H9 (cell line): ENCODE measurements at regions not wholly inside any gene's neighbourhood (a gene's known extent, or its start where the extent isn't known, plus 50 kb on each side); places are given as distances from the start of the nearest gene placed in this dataset.

Source experiments
- DNase-seq: peaks from one replicate; pipeline ENCODE4 v3.0.0-alpha.2; 2017
- H2AFZ ChIP-seq: one replicate; pipeline ENCODE4 v1.6.1; 2013; ENCODE audit warnings: mild to moderate bottlenecking, low read length, control low read depth, moderate library complexity
- H2AK5ac ChIP-seq: 2 replicates; pipeline ENCODE4 v1.6.1; 2013; ENCODE audit warnings: low read length, control low read depth, mixed read lengths; ENCODE audit not compliant: insufficient read length
- H2BK120ac ChIP-seq: one replicate; pipeline ENCODE4 v1.6.1; 2013; ENCODE audit warnings: low read depth, mild to moderate bottlenecking, low read length, control low read depth, inconsistent platforms; ENCODE audit not compliant: poor library complexity, severe bottlenecking
- H2BK12ac ChIP-seq: 2 replicates; pipeline ENCODE4 v1.6.1; 2013; ENCODE audit warnings: low read length, control low read depth, mixed read lengths, low read depth; ENCODE audit not compliant: insufficient read length
- H2BK15ac ChIP-seq: 2 replicates; pipeline ENCODE4 v1.6.1; 2013; ENCODE audit warnings: low read depth, low read length, control low read depth
- H2BK20ac ChIP-seq: one replicate; pipeline ENCODE4 v1.6.1; 2013; ENCODE audit warnings: low read depth, mild to moderate bottlenecking, low read length, control low read depth, inconsistent platforms; ENCODE audit not compliant: poor library complexity, severe bottlenecking
- H2BK5ac ChIP-seq: 2 replicates; pipeline ENCODE4 v1.6.1; 2013; ENCODE audit warnings: low read length, control low read depth, mixed read lengths; ENCODE audit not compliant: insufficient read length
- H3K14ac ChIP-seq: 2 replicates; pipeline ENCODE4 v1.6.1; 2013; ENCODE audit warnings: low read length, control low read depth; ENCODE audit not compliant: insufficient read depth
- H3K18ac ChIP-seq: 2 replicates; pipeline ENCODE4 v1.6.1; 2013; ENCODE audit warnings: low read depth, mild to moderate bottlenecking, mixed read lengths, low read length, control low read depth; ENCODE audit not compliant: insufficient read length
- H3K23ac ChIP-seq: 2 replicates; pipeline ENCODE4 v1.6.1; 2013; ENCODE audit warnings: low read length, control low read depth, mixed read lengths, low read depth; ENCODE audit not compliant: insufficient read length
- H3K23me2 ChIP-seq: 2 replicates; pipeline ENCODE4 v1.6.1; 2013; ENCODE audit warnings: low read depth, mild to moderate bottlenecking, mixed read lengths, low read length, control low read depth; ENCODE audit not compliant: insufficient read length, poor library complexity, severe bottlenecking
- H3K27ac ChIP-seq: 2 replicates; pipeline ENCODE4 v1.5.1; 2013; ENCODE audit warnings: low read length, control low read depth, mixed read lengths, low read depth; ENCODE audit not compliant: insufficient read length
- H3K27me3 ChIP-seq: 2 replicates; pipeline ENCODE4 v1.6.1; 2013; ENCODE audit warnings: low read length, control low read depth, inconsistent platforms; ENCODE audit not compliant: insufficient read depth
- H3K4ac ChIP-seq: 2 replicates; pipeline ENCODE4 v1.6.1; 2013; ENCODE audit warnings: low read depth, mild to moderate bottlenecking, control low read depth, inconsistent platforms, low read length, moderate library complexity
- H3K4me1 ChIP-seq: 2 replicates; pipeline ENCODE4 v1.6.1; 2013; ENCODE audit warnings: low read length, control low read depth, inconsistent platforms; ENCODE audit not compliant: insufficient read depth
- H3K4me2 ChIP-seq: 2 replicates; pipeline ENCODE4 v1.6.1; 2013; ENCODE audit warnings: low read length, control low read depth, mixed read lengths; ENCODE audit not compliant: insufficient read length, insufficient read depth
- H3K56ac ChIP-seq: 2 replicates; pipeline ENCODE4 v1.6.1; 2013; ENCODE audit warnings: low read depth, mild to moderate bottlenecking, mixed read lengths, low read length, control low read depth; ENCODE audit not compliant: insufficient read length
- H3K79me1 ChIP-seq: 2 replicates; pipeline ENCODE4 v1.6.1; 2013; ENCODE audit warnings: low read depth, mild to moderate bottlenecking, moderate library complexity, low read length, control low read depth, inconsistent platforms; ENCODE audit not compliant: insufficient read depth, poor library complexity, severe bottlenecking
- H3K79me2 ChIP-seq: 2 replicates; pipeline ENCODE4 v1.6.1; 2013; ENCODE audit warnings: low read length, control low read depth, inconsistent platforms; ENCODE audit not compliant: insufficient read depth
- H3K9ac ChIP-seq: 2 replicates; pipeline ENCODE4 v1.6.1; 2013; ENCODE audit warnings: low read length, control low read depth, mixed read lengths; ENCODE audit not compliant: insufficient read length; ENCODE audit errors: extremely low read depth
- H3K9me3 ChIP-seq: one replicate; pipeline ENCODE4 v1.6.1; 2013; ENCODE audit warnings: low read depth, low read length, inconsistent platforms; ENCODE audit not compliant: control insufficient read depth
- H3T11ph ChIP-seq: one replicate; pipeline ENCODE4 v1.6.1; 2013; ENCODE audit warnings: mild to moderate bottlenecking, low read length, control low read depth, inconsistent platforms
- H4K20me1 ChIP-seq: one replicate; pipeline ENCODE4 v1.6.1; 2013; ENCODE audit not compliant: control insufficient read depth, insufficient read length, insufficient read depth
- H4K5ac ChIP-seq: 2 replicates; pipeline ENCODE4 v1.6.1; 2013; ENCODE audit warnings: low read depth, mild to moderate bottlenecking, mixed read lengths, low read length, control low read depth; ENCODE audit not compliant: insufficient read length
- H4K8ac ChIP-seq: replicated peaks from 2 replicates; pipeline ENCODE4 v1.6.1; 2013; ENCODE audit warnings: low read length, control low read depth, mixed read lengths, low read depth; ENCODE audit not compliant: insufficient read length
- H4K91ac ChIP-seq: 2 replicates; pipeline ENCODE4 v1.6.1; 2013; ENCODE audit warnings: low read depth, mild to moderate bottlenecking, moderate library complexity, mixed read lengths, low read length, control low read depth; ENCODE audit not compliant: insufficient read length
- H3K27ac Mint-ChIP-seq, 3 experiments: 2 replicates in 2 of 3; 3 replicates in 1 of 3; pipeline ENCODE4 v1.8.0; 2020 to 2021; ENCODE audit warnings: mixed read lengths in 3 of 3, mild to moderate bottlenecking in 1 of 3, moderate library complexity in 1 of 3
- H3K27me3 Mint-ChIP-seq: 2 replicates; pipeline ENCODE4 v1.8.0; 2021; ENCODE audit warnings: low read depth, mild to moderate bottlenecking, moderate library complexity, mixed read lengths
- H3K36me3 Mint-ChIP-seq, 3 experiments: 2 replicates in 2 of 3; 3 replicates in 1 of 3; pipeline ENCODE4 v1.8.0; 2020 to 2021; ENCODE audit warnings: low read depth in 3 of 3, mixed read lengths in 3 of 3; ENCODE audit not compliant: insufficient read depth in 1 of 3
- H3K4me1 Mint-ChIP-seq, 2 experiments: 2 replicates each; pipeline ENCODE4 v1.8.0; 2020; ENCODE audit warnings: mixed read lengths in 2 of 2
- H3K4me3 Mint-ChIP-seq, 2 experiments: 2 replicates in 1 of 2; 3 replicates in 1 of 2; pipeline ENCODE4 v1.8.0; 2020 to 2021; ENCODE audit warnings: mild to moderate bottlenecking in 2 of 2, mixed read lengths in 2 of 2, moderate library complexity in 1 of 2
- H3K9me3 Mint-ChIP-seq, 2 experiments: 2 replicates in 1 of 2; 3 replicates in 1 of 2; pipeline ENCODE4 v1.8.0; 2020; ENCODE audit warnings: mild to moderate bottlenecking in 2 of 2, mixed read lengths in 2 of 2, moderate library complexity in 1 of 2
- CTCF ChIP-seq: fragments of 200-600 bp; sonication (generic); conservative IDR thresholded peaks from 3 replicates; pipeline ENCODE4 v1.8.0; 2021; ENCODE audit warnings: antibody characterized with exemption, mild to moderate bottlenecking
- WGBS: extraction: QIAGEN DNeasy Blood & Tissue Kit; methylation state at CpG from one replicate; pipeline ENCODE4 v1.1.7; 2013; ENCODE audit warnings: missing lambda C conversion rate, low lambda C conversion rate, mixed read lengths; ENCODE audit not compliant: insufficient read length; ENCODE audit errors: extremely low coverage; 5-methylcytosine and 5-hydroxymethylcytosine counted together

DNA sequence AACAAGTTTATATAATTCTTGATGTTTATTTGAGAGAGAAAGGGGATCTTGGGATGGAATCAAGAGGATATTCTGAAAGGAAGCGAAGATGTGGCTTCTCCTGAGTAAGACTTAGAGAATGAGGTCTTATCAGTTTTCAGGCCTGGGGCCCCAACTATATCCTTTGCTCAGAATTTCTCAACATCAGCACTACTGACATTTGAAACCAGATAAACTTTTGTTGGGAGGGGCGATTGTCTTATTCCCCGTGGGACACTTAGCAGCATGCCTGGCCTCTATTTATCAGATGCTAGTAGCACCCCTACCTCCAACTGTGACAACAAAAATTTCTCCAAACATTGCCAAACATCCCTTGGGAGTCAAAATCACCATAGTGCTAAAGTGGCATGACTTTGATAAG is 567.7 kb downstream of the MAT2B start:
- H3K4me1 Mint-ChIP-seq: 0 out of 4 replicates have a peak, but pooled peaks cover 0 to 4% of the 10 kb centered on the region in 2 experiments
- no peak overlapping the region for H3K56ac ChIP-seq
- H3K9ac ChIP-seq: no peak overlapping the region
- no peaks in the 10 kb centered on the region for H3K36me3 Mint-ChIP-seq
- H3K14ac ChIP-seq: no peak overlapping the region
- no peaks in the 10 kb centered on the region for H3K9me3 ChIP-seq
- no peak overlapping the region for H2BK12ac ChIP-seq
- no peak overlapping the region for H2BK15ac ChIP-seq
- no CpG with 5 or more reads among the region's 3 CpGs for WGBS
- no peaks in the 10 kb centered on the region for H3K27me3 Mint-ChIP-seq
- no peak overlapping the region for H3T11ph ChIP-seq
- no peak overlapping the region for H2BK5ac ChIP-seq
- no peak overlapping the region for H4K91ac ChIP-seq
- H3K23ac ChIP-seq: no peak overlapping the region
- no peak overlapping the region for H3K4me3 Mint-ChIP-seq
- no peak overlapping the region for H4K8ac ChIP-seq
- H4K5ac ChIP-seq: no peak overlapping the region
- no peak overlapping the region for H2BK120ac ChIP-seq
- H3K4ac ChIP-seq: no peak overlapping the region
- TF ChIP-seq CTCF: no peak
- no peak for DNase-seq
- no peak overlapping the region; a peak in 1 of 7 replicates for H3K27ac Mint-ChIP-seq
- no peak overlapping the region for H2AFZ ChIP-seq
- H3K27ac ChIP-seq: no peak overlapping the region
- H3K27me3 ChIP-seq: no peaks in the 10 kb centered on the region
- H3K18ac ChIP-seq: no peak overlapping the region
- H3K23me2 ChIP-seq: no peaks in the 10 kb centered on the region
- no peaks in the 10 kb centered on the region for H3K79me1 ChIP-seq
- H2AK5ac ChIP-seq: no peak overlapping the region
- H3K4me1 ChIP-seq: no peaks in the 10 kb centered on the region
- H3K4me2 ChIP-seq: no peak overlapping the region
- no peaks in the 10 kb centered on the region for H4K20me1 ChIP-seq
- H2BK20ac ChIP-seq: no peak overlapping the region
- H3K79me2 ChIP-seq: no peaks in the 10 kb centered on the region
- peaks cover 0 to 2% of the 10 kb centered on the region in 2 experiments; a peak in 2 of 5 replicates for H3K9me3 Mint-ChIP-seq
